Fibroblast of peridontal ligament (primary cell): ENCODE measurements at regions not wholly inside any gene's neighbourhood (a gene's known extent, or its start where the extent isn't known, plus 50 kb on each side); places are given as distances from the start of the nearest gene placed in this dataset.

Experiments
- DNase-seq: peaks from one replicate; pipeline ENCODE4 v3.0.0-alpha.2; 2010; ENCODE audit errors: extremely low read depth

- no peak for DNase-seq
These were observed 96.6 kb upstream of the CTNNB1 start for GRCh38 chr3:41102750-41103149.

DNA sequence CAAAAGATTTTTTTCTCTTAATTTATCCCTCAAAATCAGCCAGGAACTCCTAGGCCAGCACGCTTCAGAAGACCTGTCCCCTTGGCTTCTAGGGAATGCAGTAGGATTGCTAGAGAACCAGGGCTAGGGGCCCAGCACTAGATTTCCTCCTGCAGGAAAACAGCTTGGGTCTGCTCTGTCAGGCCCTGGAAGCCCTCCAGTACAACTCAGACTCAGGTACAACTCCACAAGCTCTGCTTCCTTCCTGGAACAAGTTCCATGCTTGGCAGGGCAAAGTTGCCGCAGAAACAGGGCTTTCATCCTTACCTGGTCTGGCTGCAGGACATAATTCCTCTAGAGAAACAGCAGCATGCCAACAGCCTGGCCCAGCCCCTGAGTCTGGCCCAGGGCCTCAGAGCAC, 96.1 kb upstream of the CTNNB1 start:
- no peak for DNase-seq

GRCh38 chr3:41104147-41104546, 95.2 kb upstream of the CTNNB1 start:
- no peak for DNase-seq

DNA sequence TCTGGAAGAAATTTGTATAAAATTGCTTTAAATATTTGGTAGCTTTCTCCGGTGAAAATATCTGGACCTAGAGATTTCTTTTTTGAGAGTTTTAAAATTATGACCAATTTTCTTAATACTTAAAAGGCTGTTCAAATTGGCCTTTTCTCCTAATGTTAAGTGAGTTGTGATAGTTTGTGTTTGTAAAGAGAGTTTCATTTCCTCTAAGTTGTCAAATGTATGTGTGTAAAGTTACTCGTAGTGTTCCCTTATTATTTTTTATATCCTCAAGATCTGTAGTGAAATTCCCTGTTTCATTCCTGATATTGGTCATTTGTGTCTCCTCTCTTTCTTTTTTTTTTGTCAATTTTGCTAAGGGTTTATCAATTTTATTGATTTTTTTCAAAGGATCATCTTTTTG, 92.6 kb upstream of the CTNNB1 start:
- DNase-seq, result no peak

- DNase-seq, result no peak
These were observed 88.3 kb upstream of the CTNNB1 start for GRCh38 chr3:41111011-41111410.

- no peak for DNase-seq
These were observed 86.8 kb upstream of the CTNNB1 start for GRCh38 chr3:41112466-41112865.

DNA sequence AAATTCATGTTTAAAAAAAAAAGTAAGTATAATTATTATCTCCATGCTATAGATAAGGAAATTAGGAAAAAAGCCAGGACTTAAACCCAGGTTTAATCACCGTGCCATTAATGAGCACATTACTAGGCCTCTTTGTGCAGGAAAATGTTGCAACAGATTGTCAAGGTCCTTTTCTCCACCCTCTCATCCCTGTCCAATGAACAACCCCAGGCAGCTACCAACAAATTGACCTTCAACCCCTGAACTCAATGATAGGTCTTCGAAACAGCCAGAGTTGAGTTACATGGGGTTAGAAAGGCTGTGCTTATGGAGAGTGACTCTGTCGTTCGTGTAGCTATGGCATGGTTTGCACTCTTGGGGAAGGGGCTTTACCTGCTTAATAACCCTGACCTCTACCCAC, 84.2 kb upstream of the CTNNB1 start:
- DNase-seq, result no peak

GRCh38 chr3:41116851-41117250, 82.5 kb upstream of the CTNNB1 start:
- no peak for DNase-seq

DNA sequence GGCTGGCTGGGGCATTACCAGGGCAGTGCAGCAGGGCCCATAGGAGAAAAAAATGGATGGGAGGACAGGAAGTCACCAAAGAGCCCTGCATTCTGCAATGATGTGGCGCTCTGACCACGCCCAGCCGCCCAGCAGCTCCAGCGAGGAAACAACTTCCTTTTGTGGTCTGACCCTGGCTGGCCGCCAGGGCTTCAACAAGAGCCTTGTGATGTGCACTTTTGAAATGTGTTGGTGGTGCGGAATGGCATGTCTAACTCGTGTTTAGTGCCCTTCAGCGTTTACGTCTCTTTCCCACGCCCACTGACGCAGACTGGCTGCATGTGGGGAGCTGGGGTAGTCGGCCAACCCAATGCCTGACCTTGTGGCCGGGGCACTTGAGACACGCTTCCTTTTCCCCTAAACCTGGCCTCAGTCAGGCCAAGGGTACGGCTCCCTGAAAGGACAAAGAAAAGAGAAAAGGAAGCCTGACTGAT, 81.9 kb upstream of the CTNNB1 start:
- DNase-seq, result peak; percentile 45

DNA sequence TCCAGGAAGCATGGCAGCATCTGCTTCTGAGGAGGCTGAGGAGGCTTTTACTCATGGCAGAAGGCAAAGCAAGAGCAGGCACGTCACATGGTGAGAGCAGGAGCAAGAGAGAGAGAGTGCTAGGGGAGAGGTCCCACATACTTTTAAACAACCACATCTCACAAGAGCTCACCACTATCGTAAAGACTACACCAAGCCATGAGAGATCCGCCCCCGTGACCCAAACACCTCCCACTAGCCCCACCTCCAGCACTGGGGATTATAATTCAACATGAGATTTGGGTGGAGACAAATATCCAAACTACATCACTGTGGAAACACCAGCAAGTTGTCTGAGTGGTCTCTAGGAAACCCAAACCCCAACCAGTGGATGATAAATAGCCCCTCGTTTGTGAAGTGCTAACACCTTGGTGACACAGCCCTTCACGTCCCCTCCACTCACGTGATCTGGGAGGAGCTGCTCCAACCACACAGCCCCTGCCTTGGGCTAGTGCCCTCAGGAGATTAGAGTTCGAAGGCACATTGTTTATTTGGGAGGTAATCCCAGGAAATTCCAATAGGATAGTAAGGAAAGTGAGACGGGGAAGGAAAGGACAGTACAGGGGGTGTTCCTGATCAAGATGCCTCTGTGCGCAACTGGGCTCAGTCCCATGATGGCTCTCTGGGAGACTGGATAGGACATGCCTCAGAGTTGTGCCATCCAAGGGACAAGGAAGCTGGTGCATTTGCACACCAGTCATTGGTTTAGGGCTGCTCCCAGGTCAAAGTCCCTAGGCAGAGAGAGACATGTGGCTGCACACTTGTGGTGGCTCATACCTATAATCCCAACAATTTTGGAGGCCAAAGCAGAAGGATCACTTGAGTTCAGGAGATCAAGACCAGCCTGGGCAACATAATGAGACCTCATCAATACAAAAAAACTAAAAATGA, 80.6 kb upstream of the CTNNB1 start:
- DNase-seq, result no peak

DNA sequence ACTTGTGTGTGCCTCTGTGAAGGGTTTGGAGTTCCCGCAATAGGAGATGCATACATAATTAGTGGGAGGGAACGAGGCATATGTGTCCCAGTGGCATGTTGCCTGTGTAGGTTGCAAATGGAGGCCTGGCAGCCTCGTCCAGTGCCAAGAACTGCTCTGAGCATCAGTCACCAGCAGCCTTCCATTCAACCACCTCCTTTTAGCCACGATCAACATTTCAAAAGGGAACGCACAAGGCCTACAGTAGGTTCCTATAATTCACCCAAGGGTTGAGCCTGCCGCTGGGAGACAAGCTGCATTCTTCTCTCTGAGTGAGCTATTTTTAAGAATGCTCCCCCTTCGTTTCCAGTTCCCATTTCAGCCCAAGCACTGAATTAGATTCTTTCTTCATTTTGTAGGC, 78.8 kb upstream of the CTNNB1 start:
- no peak for DNase-seq

DNA sequence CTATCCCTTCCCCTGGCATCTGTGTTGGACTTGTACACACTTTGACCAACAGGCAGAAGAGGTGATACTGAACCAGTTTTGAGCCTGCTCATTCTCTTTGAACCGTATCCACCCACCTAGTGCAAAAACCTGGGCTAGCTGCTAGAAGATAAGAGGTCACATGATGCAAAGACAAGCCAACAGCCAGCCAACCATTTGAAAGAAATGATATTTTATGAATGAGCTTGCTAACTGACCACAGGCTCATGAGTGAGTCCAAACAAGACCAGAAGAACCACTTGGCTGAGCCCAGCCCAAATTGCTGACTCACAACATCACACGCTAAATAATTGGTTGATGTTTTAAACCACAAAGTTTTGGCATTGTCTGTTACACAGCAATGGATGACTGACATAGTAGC, 74.0 kb upstream of the CTNNB1 start:
- DNase-seq, result no peak

DNA sequence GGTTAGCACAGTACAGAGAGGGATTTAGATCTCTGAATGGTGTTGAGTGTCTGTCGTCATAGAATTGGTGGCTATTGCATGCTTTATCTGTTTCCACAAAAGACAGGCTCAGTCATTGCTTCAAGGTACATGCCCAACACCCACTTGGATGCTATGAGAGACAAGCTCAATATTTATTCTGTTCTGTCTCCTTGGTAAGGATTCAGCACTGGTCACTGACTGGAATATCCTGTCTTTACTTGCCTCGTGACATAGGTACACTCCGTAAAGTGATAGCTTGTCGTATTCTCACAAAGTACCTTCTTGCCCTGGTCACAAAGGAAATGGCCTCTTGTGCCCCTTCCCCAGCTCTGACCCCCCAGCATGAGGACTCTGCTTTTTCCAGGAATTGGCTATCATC, 72.8 kb upstream of the CTNNB1 start:
- DNase-seq, result no peak

GRCh38 chr3:41126961-41127360, 72.3 kb upstream of the CTNNB1 start:
- no peak for DNase-seq

GRCh38 chr3:41127414-41127813, 71.9 kb upstream of the CTNNB1 start:
- no peak for DNase-seq

- DNase-seq, result no peak
These were observed 69.6 kb upstream of the CTNNB1 start for GRCh38 chr3:41129731-41130130.

- no peak for DNase-seq
These were observed 68.1 kb upstream of the CTNNB1 start for GRCh38 chr3:41131224-41131623.

DNA sequence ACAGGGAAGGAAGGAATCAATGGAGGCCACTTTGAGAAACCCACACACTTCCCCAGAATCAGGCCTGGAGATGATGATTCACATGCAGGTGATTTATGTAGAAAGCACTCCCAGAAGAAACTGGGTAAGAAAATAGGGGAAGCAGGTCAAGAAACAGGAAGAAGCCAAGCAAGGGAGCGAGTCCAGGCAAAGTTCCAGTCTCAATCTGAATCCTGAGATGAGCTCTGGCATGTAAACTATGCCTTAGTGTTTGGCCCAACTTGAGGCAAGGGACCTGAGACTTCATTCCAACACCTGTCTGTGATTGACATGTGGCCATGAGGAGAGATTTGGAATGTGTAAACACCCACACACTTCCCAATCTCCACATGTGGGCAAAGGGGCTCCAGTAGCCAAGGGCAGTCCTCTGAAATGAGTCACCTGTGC, 61.6 kb upstream of the CTNNB1 start:
- DNase-seq, result no peak

DNA sequence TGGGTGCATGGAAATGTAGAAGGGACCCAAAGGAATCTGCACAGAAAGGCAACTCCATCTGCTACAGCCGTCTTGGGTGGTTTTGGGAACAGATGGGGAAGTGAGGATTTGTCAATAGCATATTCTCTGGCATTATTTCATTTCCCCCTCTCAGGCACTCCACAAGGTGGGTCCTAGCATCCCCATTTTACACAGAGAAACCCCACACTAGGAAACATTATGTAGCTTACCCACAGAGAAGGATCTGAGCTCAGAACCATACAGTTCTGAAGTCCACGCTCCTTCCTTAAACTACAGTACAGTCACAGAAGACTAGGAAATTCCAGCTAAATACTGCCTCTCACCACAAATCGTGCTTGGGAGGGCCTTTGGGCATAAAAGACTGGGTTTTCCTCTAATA, 61.2 kb upstream of the CTNNB1 start:
- DNase-seq, result no peak

- no peak for DNase-seq
These were observed 60.7 kb upstream of the CTNNB1 start for GRCh38 chr3:41138601-41139000.

- DNase-seq, result no peak
These were observed 59.1 kb upstream of the CTNNB1 start for GRCh38 chr3:41140242-41140641.

DNA sequence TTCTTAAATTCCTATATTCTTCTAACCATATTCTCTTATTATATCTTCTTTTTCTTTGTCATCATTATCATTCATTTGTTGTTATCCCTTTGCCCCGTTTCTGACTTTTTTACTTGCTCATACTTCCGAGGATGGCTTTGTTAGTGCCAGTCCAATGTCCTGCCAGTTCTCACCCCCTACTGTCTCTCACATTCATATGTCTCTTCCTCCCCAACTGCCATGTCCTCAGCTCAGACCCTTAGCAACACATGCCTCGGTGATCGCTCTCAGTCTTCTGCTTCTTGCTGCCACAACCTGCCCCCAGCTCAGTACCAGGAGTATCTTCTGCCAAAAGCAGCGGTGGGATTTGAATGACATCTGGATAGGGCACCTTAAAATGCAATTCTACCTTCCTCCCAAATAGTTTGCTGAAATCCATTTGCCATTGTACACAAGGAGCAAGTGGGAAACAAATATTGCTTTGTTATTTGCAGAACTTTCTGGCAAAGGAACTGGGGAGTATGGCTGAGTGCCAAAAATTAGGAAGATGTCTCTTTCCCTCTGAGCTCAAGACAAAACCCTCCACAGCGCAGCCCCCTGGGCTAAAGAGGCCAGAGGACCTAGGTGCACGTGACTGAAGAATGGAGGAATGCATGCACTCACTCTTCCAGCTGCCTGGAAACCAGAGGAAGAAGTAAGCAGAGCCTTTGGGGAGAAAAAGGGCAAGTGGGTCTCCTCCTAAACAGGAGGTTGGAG, 57.7 kb upstream of the CTNNB1 start:
- no peak for DNase-seq

DNA sequence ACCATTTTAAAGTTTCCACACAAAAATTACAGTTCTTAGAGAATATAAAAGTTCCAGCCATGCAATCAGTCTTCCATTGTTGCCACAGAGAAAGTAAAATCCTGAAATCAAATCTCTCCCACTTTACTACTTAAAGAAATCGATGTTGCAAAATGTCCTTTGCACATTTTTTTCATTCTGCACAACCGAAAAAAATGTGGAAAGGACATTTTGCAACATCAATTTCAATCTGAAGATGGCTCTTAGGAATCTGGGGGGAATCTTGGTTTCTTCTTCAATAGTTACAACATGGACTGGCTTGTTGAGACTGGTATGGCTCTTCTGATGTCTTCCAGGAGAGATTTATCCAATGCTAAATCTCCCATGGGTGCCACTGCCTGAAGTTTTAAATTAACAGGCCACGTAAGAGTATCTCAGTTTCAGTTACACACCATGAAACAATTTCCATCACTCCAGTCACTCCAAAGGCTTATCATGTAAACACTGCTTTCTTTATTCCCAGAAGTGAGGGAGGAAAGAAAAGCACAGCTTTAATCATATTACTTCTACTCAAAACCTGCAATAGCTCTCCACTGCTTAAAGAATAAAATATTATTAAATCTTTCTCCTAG, 55.8 kb upstream of the CTNNB1 start:
- DNase-seq, result peak; percentile 1
